IPS-18c (cell line): ENCODE measurements at regions not wholly inside any gene's neighbourhood (a gene's known extent, or its start where the extent isn't known, plus 50 kb on each side); places are given as distances from the start of the nearest gene placed in this dataset.

Source experiments
- H3K4me3 ChIP-seq: 2 replicates; pipeline ENCODE4 v1.7.0; 2013; ENCODE audit warnings: low read depth, mild to moderate bottlenecking, low read length, moderate library complexity; ENCODE audit not compliant: insufficient read depth
- H3K9me3 ChIP-seq: one replicate; pipeline ENCODE4 v1.6.1; 2013; ENCODE audit warnings: mild to moderate bottlenecking, low read length, moderate library complexity; ENCODE audit not compliant: control insufficient read depth, insufficient read depth

DNA sequence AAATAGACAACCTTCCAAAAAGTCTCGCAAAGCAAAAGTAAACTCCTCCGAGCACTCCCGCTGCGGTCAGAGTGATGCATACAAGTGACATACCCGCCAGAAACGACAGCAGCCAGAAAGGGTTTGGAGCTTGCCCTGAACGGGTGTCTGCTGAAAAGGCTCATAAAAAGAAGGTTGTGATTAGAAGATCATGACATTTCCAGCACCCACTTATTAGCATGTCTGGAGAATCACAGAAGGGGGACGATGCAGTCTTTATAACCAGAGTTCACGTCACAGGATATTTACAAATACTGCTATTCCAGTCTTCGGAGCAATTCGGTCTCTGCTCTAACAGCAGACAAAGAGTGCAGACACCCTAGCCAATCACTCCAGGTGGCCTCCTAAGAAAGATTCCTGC is 59.1 kb upstream of the FRMD4B start:
- Histone ChIP-seq H3K4me3 (no peak overlapping the region), H3K9me3 (no peaks in the 10 kb centered on the region)

DNA sequence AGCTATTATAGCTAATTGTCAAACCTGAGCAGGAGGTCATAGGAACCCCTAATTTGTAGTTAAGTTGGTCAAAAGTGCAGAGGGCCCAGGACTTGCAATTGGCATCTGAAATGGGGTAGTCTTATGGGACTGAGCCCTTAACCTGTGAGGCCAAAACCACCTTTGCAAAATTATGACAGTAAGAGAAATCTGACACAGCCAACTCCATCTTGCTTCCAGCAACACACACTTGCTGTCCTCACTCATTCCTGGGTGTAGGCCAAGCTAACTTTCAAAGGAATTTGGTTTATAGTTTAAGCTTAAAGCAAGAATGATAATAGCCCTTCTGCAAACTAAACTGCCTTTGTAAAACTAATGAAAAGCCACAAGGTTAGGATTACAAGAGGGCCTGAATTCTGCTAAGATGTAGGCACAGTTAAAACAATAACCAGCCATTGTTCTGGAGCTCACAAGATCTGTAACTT is 57.6 kb upstream of the FRMD4B start:
- H3K9me3 ChIP-seq = no peaks in the 10 kb centered on the region
- no peak overlapping the region for H3K4me3 ChIP-seq

DNA sequence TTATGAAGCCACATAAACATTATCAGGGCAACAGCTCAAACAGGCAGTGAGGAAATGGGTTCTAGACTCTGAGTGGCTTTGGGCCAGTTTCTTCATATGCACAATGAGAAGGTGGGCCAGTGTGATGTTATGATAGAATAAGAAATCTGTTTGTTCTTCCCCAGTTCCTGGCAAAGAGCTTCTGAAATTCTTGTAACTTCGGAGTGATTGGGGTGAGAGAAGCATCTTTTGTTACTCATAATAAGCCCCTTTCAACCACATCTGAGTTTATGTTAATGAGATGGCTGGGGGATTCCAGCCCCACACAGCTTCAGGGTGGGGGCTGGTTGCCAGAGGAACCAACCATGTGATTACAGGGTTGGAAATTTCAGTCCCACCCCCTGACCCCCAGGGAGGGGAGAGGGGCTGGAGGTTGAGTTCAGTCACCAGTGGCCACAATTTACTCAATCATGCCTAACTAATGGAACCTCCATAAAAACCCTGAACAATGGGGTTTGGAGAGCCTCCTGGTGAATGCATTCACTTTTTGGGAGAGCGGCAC is 57.0 kb upstream of the FRMD4B start:
- H3K9me3 ChIP-seq = no peaks in the 10 kb centered on the region
- no peak overlapping the region for H3K4me3 ChIP-seq

DNA sequence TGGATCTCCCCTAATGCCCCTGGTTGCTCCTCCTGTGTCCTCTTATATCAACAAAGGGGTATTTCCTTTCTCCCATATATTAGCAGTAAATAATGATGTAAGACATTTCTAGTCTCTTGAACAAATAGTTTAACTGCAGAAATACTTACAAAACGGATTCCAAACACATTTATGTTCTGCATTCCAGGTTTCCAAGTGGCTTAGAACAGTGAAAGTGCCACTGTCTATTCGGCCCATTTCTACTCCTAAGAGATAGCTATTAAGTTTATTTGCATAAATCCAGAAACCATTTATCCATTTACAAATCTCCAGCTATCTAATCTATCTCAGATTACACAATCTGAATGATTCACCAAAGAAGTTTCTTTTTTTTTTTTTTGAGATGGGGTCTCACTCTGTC is 55.8 kb upstream of the FRMD4B start:
- H3K4me3 ChIP-seq = no peak overlapping the region
- H3K9me3 ChIP-seq = no peaks in the 10 kb centered on the region

DNA sequence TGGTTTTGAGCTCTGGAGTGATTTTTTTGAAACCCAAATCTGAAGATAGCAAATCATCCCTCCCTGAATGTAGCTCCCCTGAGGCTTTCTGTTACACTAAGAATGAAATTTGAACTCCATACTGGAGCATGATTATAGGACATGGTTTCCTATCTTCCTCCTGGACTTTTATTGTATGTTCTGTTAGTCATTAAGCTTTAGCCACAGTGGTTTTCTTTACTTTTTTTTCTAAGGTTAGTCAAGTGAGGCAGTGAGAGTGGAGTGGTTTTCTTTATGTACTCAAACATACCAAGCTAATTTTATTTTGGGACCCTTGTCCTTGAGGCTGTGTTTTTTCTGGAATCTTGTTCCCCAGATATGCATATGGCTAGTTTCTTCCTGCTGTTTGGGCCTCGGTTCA is 55.2 kb upstream of the FRMD4B start:
- H3K9me3 ChIP-seq = no peaks in the 10 kb centered on the region
- no peak overlapping the region for H3K4me3 ChIP-seq

DNA sequence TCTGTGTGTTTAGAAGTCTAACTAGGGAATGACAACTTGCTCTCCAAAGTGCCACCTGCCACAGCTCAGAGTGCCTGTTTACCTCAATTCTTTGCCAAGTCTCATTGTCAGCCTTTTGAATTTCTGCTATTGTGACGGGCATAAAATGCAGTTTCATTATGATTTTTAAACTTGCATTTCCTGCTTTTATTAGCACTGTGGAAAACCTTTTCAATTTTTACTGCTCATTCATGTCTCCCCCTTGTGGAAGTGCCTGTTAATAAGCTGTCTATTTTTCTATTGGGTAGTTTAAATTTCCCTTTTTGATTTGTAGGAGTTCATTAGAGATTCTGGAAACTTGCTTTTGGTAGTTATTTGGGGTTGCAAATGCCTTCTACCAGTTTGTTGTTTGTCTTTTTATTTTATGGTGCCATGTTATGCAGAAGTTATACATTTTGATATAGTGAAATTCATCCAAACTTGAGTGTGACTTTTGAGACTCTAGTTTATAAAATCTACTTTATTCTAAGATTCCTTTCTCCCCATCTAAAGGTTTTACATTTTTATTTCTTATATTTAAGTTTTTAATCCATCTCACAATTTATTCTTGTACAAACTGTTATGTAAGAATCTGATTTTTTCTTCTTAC is 53.9 kb upstream of the FRMD4B start:
- H3K4me3 ChIP-seq = no peak overlapping the region
- H3K9me3 ChIP-seq = no peaks in the 10 kb centered on the region

DNA sequence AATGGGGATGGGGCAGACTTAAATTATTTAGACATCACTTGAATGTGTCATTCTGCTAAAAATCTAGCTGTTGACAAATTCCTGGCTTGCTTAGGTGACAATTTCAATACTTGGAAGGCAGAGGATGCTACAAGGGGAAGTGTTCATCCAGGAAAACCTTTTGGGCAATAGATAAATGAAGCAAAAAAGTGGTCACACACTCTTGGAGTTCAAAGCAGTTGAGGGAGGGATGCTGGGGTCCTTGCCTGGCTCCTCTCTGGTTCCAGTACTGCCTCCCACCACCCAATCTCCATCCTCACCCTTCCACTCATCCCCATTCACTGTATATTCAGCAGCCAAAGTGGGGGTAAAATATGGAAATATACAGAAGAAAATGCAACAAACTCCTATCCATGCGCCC is 52.6 kb upstream of the FRMD4B start:
- H3K4me3 ChIP-seq = no peak overlapping the region
- no peaks in the 10 kb centered on the region for H3K9me3 ChIP-seq

DNA sequence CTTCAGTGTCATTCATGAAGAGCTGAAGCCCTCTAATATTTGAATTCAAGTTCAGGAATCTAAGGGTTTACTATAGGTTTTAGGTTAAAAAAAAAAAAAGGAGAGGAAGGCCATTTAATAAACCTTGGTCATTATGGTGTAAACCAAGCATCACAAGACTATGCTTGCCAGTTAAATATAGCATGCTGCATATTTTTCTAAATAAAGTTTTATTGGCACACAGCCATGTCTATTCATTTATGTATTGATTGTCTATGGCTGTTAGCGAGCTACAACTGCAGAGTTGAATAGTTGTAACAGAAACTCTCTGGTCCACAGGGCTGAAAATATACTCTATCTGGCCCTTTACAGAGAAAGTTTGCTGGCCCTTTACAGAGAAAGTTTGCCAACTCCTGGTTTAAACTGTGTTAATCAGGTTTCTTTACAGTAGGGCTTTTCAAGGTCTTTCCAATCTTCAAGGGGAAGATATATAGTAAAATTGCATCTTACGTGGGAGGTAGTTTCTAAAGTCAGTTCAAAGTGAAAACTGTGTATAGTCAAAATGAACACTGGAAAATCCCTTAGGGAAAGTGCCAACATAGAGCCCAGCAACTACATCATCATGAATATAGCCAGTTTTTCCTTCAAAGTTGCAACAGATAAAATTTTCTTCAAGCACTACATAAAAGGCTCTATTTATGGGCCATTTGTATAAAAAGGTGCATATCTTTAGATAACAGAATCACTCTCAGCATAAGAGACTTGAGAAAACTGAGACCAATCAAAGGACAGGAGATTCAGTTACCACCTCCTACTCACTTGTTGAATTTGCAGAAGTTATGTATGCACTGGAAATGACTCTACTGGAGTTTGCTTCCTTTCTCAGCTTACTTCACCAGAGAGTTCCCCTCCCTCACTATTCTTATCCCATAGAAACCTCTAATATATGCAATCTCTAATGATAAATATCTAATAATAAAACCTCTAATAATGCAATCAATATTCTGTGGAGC is 49.7 kb upstream of the FRMD4B start:
- Histone ChIP-seq H3K9me3 (no peaks in the 10 kb centered on the region), H3K4me3 (no peak overlapping the region)
